DMS153 treated with DMSO at 0.1 percent for 48 hours (cell line): ENCODE measurements at regions not wholly inside any gene's neighbourhood (a gene's known extent, or its start where the extent isn't known, plus 50 kb on each side); places are given as distances from the start of the nearest gene placed in this dataset.
"Not testable (repeated sequence)": the region's sequence is repeated elsewhere in the genome, so short reads cannot be mapped to it uniquely, and the experiment has no call there.

Experiments used
- DNase-seq: peaks from one replicate; lab custom pipeline; 2025; ENCODE audit not compliant: unreplicated experiment; lab: John Stamatoyannopoulos, UW

DNA sequence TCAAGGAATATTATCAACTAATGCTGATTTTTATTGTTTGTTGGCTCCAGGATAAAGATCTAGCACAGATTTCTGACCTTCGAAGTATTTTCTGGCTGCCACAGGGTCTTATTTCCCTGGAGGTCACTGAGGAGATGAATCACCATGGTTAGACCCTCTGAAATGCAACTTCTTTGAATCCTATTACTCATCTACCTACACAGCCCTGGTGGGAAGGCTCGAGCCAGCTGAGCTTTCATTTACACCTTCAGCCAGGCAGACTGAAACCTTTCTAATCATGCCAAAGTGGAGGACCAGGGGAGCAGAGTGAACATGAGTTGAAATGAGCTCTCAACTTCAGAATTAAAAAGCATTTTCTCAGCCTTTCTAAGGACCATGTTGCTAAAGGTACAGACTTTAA is 130.5 kb downstream of the SMIM20 start:
- DNase-seq, result no peak

GRCh38 chr4:26044983-26045382 is 131.0 kb downstream of the SMIM20 start:
- no peak for DNase-seq

GRCh38 chr4:26047795-26048194 is 133.8 kb downstream of the SMIM20 start:
- DNase-seq, result no peak

DNA sequence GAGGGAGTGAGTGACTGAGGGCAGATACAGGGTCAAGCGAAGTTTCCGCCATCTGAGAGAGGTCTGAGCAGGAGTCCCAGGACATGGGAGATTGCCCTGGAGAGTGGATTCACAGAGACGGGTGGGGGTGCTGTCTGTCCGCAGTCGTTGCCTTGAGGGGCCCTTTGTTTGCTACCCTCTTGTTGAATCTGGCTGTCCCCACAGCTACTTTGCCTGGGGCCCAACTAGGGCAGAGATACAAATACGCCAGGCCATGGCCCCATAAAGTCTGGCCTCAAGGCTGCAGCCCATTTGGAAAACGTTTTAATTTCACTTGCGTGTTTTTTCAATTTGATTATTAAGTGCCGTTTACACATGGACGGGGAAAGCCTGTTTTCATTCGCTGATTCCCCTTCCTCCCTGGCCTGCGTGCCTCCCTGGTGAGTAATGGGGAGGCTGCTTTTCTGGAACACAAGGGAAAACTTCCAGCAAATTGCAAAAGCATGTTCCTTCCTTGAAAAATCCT is 134.4 kb downstream of the SMIM20 start:
- no peak for DNase-seq

- no peak for DNase-seq
These were observed 134.9 kb downstream of the SMIM20 start for GRCh38 chr4:26048950-26049349.

- no peak for DNase-seq
These were observed 135.4 kb downstream of the SMIM20 start for GRCh38 chr4:26049447-26049846.

DNA sequence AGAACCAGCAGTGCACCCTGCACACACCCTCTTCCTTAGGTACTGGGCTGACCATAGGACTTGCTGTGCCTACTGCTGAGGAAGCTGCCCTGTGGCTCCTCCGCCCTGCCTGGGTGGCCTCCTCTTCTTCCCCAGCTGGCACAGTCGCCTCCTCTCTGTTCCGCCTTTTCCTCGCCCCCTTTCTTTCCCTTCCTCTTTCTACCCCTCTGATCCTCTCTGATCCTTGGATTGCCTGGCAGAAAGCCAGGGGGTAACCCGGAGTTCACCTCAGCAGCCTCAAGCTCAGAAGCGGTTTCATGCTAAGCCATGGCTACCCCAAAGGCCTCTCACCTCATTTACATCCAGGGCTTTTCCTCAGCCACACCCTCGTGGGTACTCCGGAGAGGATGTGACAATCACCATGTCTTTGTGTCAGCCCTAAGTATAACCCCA is 136.2 kb downstream of the SMIM20 start:
- DNase-seq, result no peak

GRCh38 chr4:26050671-26051070 is 136.7 kb downstream of the SMIM20 start:
- no peak for DNase-seq

DNA sequence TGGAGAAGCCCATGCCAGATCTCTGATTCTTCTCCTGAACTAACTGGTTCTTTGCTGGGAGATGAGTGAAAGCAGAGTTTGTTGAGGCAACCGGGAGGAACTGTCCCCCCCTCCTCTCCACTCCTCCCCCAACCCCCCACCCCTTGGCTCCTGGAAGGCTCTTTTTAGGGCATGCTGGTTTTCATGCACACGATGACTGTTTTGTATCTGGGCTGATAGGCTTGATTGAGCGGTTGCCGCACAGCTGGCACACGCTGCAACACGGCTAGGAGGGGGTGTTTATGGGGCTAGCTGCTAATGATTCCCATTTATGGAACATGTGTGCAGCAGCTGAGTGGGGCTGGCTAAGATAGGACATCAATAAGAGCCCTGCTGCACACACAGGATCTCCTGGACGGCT is 137.2 kb downstream of the SMIM20 start:
- no peak for DNase-seq

GRCh38 chr4:26052663-26053541 is 138.9 kb downstream of the SMIM20 start:
- no peak for DNase-seq

- no peak for DNase-seq
These were observed 139.7 kb downstream of the SMIM20 start for GRCh38 chr4:26053761-26054160.

- no peak for DNase-seq
These were observed 141.8 kb downstream of the SMIM20 start for GRCh38 chr4:26055855-26056254.

GRCh38 chr4:26056406-26056805 is 142.4 kb downstream of the SMIM20 start:
- no peak for DNase-seq

GRCh38 chr4:26057839-26058238 is 143.8 kb downstream of the SMIM20 start:
- DNase-seq, result not testable (repeated sequence)

GRCh38 chr4:26058537-26058936 is 144.5 kb downstream of the SMIM20 start:
- DNase-seq, result no peak

GRCh38 chr4:26059391-26060154 is 145.6 kb downstream of the SMIM20 start:
- DNase-seq, result no peak

DNA sequence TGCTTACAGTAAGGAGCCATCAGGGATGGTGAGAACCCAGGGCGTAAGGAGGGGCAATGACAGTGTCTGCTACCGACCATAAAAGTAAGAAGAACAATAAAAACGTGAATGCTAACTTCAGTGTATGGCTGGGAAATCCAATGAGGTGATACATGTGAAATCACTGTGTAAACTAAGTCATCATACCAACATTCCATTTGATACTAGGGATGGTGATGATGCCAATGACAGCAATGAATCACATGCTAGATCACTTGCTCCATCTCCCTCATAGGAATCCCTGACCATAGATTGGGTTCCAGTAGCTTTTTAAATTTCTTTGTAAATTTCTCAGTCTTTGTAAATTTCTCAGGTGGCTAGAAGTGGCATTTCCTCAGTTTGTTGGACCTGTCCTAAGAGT is 146.3 kb downstream of the SMIM20 start:
- DNase-seq, result no peak

- DNase-seq, result no peak
These were observed 147.4 kb downstream of the SMIM20 start for GRCh38 chr4:26061248-26061986.

GRCh38 chr4:26062215-26062614 is 148.2 kb downstream of the SMIM20 start:
- no peak for DNase-seq

DNA sequence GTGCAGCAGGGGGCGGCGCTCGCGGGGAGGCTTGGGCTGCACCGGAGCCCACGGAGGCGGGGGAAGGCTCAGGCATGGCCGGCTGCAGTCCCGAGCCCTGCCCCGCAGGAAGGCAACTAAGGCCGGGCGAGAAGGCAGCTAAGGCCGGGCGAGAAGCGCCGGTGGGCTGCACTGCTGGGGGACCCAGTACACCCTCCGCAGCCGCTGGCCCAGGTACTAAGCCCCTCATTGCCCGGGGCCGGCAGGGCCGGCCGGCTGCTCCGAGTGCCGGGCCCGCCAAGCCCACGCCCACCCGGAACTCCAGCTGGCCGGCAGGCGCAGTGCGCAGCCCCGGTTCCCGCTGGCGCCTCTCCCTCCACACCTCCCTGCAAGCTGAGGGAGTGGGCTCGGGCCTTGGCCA is 150.0 kb downstream of the SMIM20 start:
- DNase-seq, result not testable (repeated sequence)

GRCh38 chr4:26065833-26066232 is 151.8 kb downstream of the SMIM20 start:
- no peak for DNase-seq
